GM12874 (cell line): ENCODE measurements at regions not wholly inside any gene's neighbourhood (a gene's known extent, or its start where the extent isn't known, plus 50 kb on each side); places are given as distances from the start of the nearest gene placed in this dataset.

ENCODE experiments used
- CTCF ChIP-seq: IDR thresholded peaks from 2 replicates; pipeline ENCODE4 v1.5.1; 2011; ENCODE audit warnings: low read depth, mild to moderate bottlenecking, control low read depth, low read length, moderate library complexity; ENCODE audit not compliant: insufficient read depth

DNA sequence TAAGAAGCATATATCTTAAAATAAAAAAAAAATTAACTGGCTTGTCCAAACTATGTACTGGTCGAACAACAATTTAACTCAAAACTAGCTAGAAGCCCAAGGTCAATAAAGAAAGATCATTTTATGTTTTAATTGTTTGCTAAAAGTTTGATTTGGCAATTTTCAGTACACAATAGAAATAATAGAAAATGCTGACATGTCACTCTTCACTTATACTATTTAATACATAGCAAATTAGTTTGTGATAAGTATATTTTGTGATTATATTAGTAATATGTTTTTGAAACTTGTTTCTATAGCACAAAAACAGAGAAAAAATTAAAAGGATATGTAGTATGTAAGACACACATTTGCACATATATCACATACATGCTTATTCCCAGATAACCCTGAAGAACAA is 1938.6 kb upstream of the PIK3C3 start:
- no peak for TF ChIP-seq CTCF

DNA sequence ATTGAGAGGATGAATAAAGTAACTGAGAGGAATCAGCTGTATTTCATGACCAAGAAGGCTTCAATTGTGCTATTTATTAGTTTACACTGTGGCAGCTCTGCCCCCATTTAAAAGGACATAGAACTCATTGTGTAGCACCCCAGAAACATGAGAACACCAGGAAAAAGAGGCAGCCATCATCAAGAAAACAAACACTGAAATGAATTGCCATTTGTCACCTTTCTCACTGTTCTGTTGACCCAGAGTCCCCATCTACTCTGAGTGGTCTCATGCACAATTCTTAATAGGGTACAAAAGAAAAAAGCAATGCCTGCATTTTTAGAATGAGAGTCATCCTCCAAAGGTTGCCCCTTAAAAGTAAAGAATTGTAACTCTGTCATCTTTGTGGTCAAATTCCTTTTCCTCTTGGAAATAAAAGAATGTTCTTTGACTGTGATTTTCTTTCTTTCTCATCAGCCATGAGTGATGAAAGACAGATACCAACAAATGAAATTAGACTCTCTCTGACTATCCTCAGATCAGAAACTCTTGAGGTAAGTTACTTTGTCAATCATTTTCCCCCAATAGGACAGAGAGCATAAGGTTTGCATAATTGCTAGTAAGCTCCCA is 1941.9 kb upstream of the PIK3C3 start:
- TF ChIP-seq CTCF, result no peak

DNA sequence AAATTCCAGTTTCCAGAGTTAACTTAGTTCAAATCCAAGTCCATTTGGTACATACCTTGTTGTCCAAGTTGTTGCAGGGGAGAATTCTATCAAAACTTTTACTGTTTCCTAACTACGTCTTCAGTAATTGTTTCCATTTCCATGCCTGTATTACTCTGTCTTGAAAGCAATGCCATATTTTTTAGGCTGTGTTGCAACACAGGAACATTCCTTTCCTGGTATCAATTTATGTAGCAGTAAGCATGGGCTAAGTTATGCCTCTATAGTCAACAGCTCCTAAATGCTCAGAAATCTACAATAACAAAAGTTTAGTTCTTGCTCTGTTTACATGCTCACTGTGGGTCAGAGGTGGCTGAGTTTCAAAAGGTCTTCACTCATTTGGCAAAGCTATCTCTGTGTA is 1943.8 kb upstream of the PIK3C3 start:
- no peak for TF ChIP-seq CTCF

DNA sequence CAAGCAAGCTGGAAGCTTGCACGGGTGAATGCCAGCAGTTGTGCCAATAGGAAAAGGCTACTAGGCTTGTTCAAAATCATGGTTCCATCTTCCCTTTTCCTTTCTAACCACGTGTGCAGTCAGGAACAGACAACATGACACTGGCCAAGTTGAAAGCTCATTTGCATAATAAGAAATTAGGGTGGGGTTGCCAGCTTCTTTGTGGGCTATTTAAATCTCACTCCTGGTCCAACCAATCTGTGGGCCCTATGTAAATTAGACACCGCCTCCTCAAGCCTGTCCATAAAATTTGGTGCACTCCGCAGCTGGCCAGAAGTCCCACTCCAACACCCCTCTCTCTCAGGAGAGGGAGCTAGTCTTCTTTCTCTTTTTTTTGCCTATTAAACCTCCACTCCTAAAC is 1948.4 kb upstream of the PIK3C3 start:
- TF ChIP-seq CTCF, result no peak

DNA sequence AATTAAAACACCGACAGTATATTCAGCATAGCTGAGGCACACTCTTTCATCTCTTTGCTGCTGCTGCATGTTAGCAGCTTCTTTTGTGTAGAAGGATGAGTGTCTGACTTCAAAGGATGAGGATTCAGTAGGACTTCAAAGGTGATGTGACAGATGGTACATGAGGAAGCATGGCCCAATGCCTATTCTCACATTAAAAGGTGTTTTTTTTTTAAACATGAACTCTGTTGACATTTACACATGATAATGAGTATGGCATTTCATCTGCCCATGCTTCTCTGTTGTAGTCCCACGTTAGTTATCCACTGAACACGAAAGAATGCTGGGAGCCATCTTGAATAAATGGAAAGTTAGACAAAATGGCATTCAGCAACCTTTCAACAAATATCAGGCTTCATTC is 1950.8 kb upstream of the PIK3C3 start:
- no peak for TF ChIP-seq CTCF

DNA sequence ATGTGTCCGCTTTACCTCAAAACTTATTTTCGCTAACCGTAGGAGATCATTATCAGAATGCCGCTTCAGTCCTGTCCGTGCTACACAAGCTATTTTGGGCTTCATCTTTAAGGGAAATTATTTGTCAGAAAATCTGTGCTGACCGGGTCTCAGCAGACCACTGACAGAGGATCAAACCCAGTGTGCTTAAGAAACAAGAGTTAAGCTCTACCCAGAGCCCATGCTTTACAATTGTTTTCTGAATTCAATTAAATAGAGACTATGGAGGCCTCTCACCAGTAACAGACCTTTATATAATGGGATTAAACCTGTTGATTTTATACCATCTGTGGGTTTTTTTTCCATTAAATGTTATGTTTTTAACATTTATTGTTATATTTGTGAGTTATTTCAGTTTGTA is 1956.7 kb upstream of the PIK3C3 start:
- TF ChIP-seq CTCF, result no peak

DNA sequence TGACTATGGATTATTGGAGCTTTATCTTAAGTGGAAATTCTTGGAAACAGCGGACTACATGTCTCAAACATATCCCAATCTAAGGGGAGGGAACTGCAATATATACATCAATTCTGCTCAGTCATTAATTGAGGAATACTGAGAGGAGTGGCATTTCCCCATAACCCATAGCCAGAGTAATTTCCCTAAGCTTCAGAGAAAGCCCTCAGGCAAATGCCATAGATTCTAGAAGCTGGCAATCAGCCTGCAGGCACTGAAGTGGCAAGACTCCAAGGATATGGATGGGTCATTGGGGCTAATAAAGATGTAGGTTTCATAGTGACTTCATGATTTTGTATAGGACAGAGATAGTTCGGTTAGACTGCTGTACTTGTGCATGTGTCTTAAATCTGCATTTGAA is 1960.5 kb upstream of the PIK3C3 start:
- no peak for TF ChIP-seq CTCF
